Gastrocnemius medialis (tissue), 4 donors: ENCODE measurements at regions not wholly inside any gene's neighbourhood (a gene's known extent, or its start where the extent isn't known, plus 50 kb on each side); places are given as distances from the start of the nearest gene placed in this dataset.

Experiments used
- ATAC-seq, 2 donors: fragments of 150-250 bp; one replicate each; pipeline ENCODE4 v1.9.1; 2016
- DNase-seq, 2 donors: peaks; one replicate each; pipeline ENCODE4 v3.0.0-alpha.2; 2019
- H3K27ac ChIP-seq, 4 donors: fragments of 200-600 bp; sonication (generic); 1 replicate in 1 of 4; 2 replicates in 3 of 4; pipeline ENCODE4 v1.5.1; 2016 to 2018; ENCODE audit warnings: mild to moderate bottlenecking in 2 of 4, moderate library complexity in 1 of 4
- H3K27me3 ChIP-seq, 3 donors: fragments of 200-600 bp; sonication (generic) in 2 of 3; 1 replicate in 1 of 3; 2 replicates in 2 of 3; pipeline versions ENCODE4 v1.5.1 to v1.6.0; 2016 to 2019; ENCODE audit warnings: mild to moderate bottlenecking in 1 of 3, moderate library complexity in 1 of 3
- H3K36me3 ChIP-seq, 2 donors: fragments of 200-600 bp; sonication (generic) in 1 of 2; one replicate each; pipeline ENCODE4 v1.5.1; 2017 to 2018
- H3K4me1 ChIP-seq, 2 donors: fragments of 200-600 bp; sonication (generic) in 1 of 2; one replicate each; pipeline ENCODE4 v1.5.1; 2016 to 2017; ENCODE audit warnings: mild to moderate bottlenecking in 2 of 2
- H3K4me3 ChIP-seq, 4 donors: fragments of 200-600 bp; sonication (generic) in 3 of 4; 1 replicate in 1 of 4; 2 replicates in 3 of 4; pipeline ENCODE4 v1.5.1; 2016 to 2019; ENCODE audit warnings: mild to moderate bottlenecking in 2 of 4
- H3K9me3 ChIP-seq, 3 donors: fragments of 200-600 bp; sonication (generic) in 2 of 3; 1 replicate in 1 of 3; 2 replicates in 2 of 3; pipeline ENCODE4 v1.5.1; 2016 to 2019
- CTCF ChIP-seq, 5 experiments: fragments of 450-650 bp in 3 of 5; fragments of 200-600 bp in 2 of 5; sonication (generic) in 2 of 5; IDR thresholded peaks in 4 of 5; conservative IDR thresholded peaks in 1 of 5; 1 replicate in 4 of 5; 2 replicates in 1 of 5; pipeline ENCODE4 v1.5.1; 2016 to 2019; ENCODE audit warnings: antibody characterized with exemption in 5 of 5, mild to moderate bottlenecking in 3 of 5, moderate library complexity in 3 of 5
- POLR2A ChIP-seq, 2 donors: fragments of 450-650 bp; IDR thresholded peaks; one replicate each; pipeline ENCODE4 v1.6.1; 2017; ENCODE audit warnings: antibody characterized with exemption in 2 of 2, mild to moderate bottlenecking in 2 of 2, moderate library complexity in 2 of 2
- in situ Hi-C, 4 donors: fragments of 200-750 bp; cut with MboI; loops; one replicate each; pipeline versions ENCODE4 v1.15.0 to v1.8.0; 2017; ENCODE audit warnings: low sequenced_read_pairs in 4 of 4
- intact Hi-C: fragments of 100-400 bp; cut with DNase I; formaldehyde crosslinking; loops from one replicate; pipeline ENCODE4 v1.15.1; 2023; ENCODE audit warnings: low total_unique reads

- ATAC-seq: no peak
- TF ChIP-seq POLR2A (IDR thresholded peaks at IDR 0.05) (no peak), CTCF (IDR thresholded peaks at IDR 0.05 in 4 of 5, conservative IDR thresholded peaks at IDR 0.05 in 1 of 5) (no peak)
- no peak for DNase-seq
- Histone ChIP-seq H3K36me3 (no peaks in the 10 kb centered on the region), H3K27ac (no peak overlapping the region), H3K9me3 (no peaks in the 10 kb centered on the region), H3K4me3 (no peak overlapping the region), H3K4me1 (no peaks in the 10 kb centered on the region), H3K27me3 (no peaks in the 10 kb centered on the region)
- intact Hi-C loops (no loop called here), in situ Hi-C loops (no loop called here)
Measured at GRCh38 chr3:102580760-102581159, 145.9 kb downstream of the ZPLD1 start.

GRCh38 chr3:102586485-102586884 is 151.7 kb downstream of the ZPLD1 start:
- DNase-seq (no peak), ATAC-seq (no peak)
- no peak for TF ChIP-seq POLR2A (IDR thresholded peaks at IDR 0.05)
- TF ChIP-seq CTCF (IDR thresholded peaks at IDR 0.05 in 4 of 5, conservative IDR thresholded peaks at IDR 0.05 in 1 of 5): no peak
- H3K4me3 ChIP-seq: no peak overlapping the region
- no peaks in the 10 kb centered on the region for H3K36me3 ChIP-seq
- H3K27ac ChIP-seq: no peak overlapping the region
- H3K9me3 ChIP-seq: no peaks in the 10 kb centered on the region
- no peaks in the 10 kb centered on the region for H3K4me1 ChIP-seq
- no peaks in the 10 kb centered on the region for H3K27me3 ChIP-seq
- in situ Hi-C loops: no loop called here
- intact Hi-C loops: no loop called here

GRCh38 chr3:102593812-102594602 is 159.2 kb downstream of the ZPLD1 start:
- ATAC-seq: no peak
- in situ Hi-C loops (no loop called here), intact Hi-C loops (no loop called here)
- no peaks in the 10 kb centered on the region for H3K9me3 ChIP-seq
- H3K27ac ChIP-seq: no peak overlapping the region
- H3K27me3 ChIP-seq: no peaks in the 10 kb centered on the region
- H3K4me3 ChIP-seq: no peak overlapping the region
- H3K36me3 ChIP-seq: no peaks in the 10 kb centered on the region
- TF ChIP-seq POLR2A (IDR thresholded peaks at IDR 0.05): no peak
- no peak for TF ChIP-seq CTCF (IDR thresholded peaks at IDR 0.05 in 4 of 5, conservative IDR thresholded peaks at IDR 0.05 in 1 of 5)
- no peaks in the 10 kb centered on the region for H3K4me1 ChIP-seq
- DNase-seq: no peak

- Histone ChIP-seq H3K36me3 (no peaks in the 10 kb centered on the region), H3K27ac (no peak overlapping the region), H3K9me3 (no peaks in the 10 kb centered on the region), H3K27me3 (no peaks in the 10 kb centered on the region), H3K4me3 (no peak overlapping the region), H3K4me1 (no peaks in the 10 kb centered on the region)
- in situ Hi-C loops: no loop called here
- intact Hi-C loops: no loop called here
- TF ChIP-seq CTCF (IDR thresholded peaks at IDR 0.05 in 4 of 5, conservative IDR thresholded peaks at IDR 0.05 in 1 of 5) (no peak), POLR2A (IDR thresholded peaks at IDR 0.05) (no peak)
- ATAC-seq: no peak
- DNase-seq: no peak
Measured at GRCh38 chr3:102595057-102595456, 160.2 kb downstream of the ZPLD1 start.
